Testis (tissue), 2 donors: ENCODE measurements at regions not wholly inside any gene's neighbourhood (a gene's known extent, or its start where the extent isn't known, plus 50 kb on each side); places are given as distances from the start of the nearest gene placed in this dataset.
"Not testable (repeated sequence)": the region's sequence is repeated elsewhere in the genome, so short reads cannot be mapped to it uniquely, and the experiment has no call there.

Source experiments
- DNase-seq: peaks from one replicate; pipeline ENCODE4 v3.0.0-alpha.2; 2019
- H3K27ac ChIP-seq, 2 donors: fragments of 200-600 bp; sonication (generic); one replicate each; pipeline ENCODE4 v1.5.1; 2019
- H3K27me3 ChIP-seq: fragments of 200-600 bp; sonication (generic); one replicate; pipeline ENCODE4 v1.5.1; 2019
- H3K36me3 ChIP-seq: fragments of 200-600 bp; sonication (generic); one replicate; pipeline ENCODE4 v1.5.1; 2017; ENCODE audit warnings: low read depth; ENCODE audit errors: missing control alignments
- H3K4me1 ChIP-seq: fragments of 200-600 bp; sonication (generic); one replicate; pipeline ENCODE4 v1.5.1; 2019
- H3K4me3 ChIP-seq, 2 donors: fragments of 200-600 bp; sonication (generic); one replicate each; pipeline ENCODE4 v1.5.1; 2017 to 2019
- H3K9me3 ChIP-seq: fragments of 200-600 bp; sonication (generic); one replicate; pipeline ENCODE4 v1.5.1; 2017
- POLR2A ChIP-seq: fragments of 450-650 bp; IDR thresholded peaks from one replicate; pipeline ENCODE4 v1.6.1; 2017; ENCODE audit warnings: antibody characterized with exemption, mild to moderate bottlenecking, moderate library complexity
- WGBS, 2 donors: methylation state at CpG; one replicate each; pipeline ENCODE4 v1.1.5; 2018; 5-methylcytosine and 5-hydroxymethylcytosine counted together
- intact Hi-C: fragments of 100-400 bp; cut with DNase I; formaldehyde crosslinking; loops from one replicate; pipeline ENCODE4 v1.15.1; 2023; ENCODE audit warnings: low total_unique reads
- TF ChIP-seq, protein P1 (sequence below), 3 experiments: fragments of 450-650 bp in 2 of 3; fragments of 200-600 bp in 1 of 3; sonication (generic) in 1 of 3; IDR thresholded peaks; one replicate each; pipeline ENCODE4 v1.5.1; 2016 to 2019; ENCODE audit warnings: antibody characterized with exemption in 3 of 3, mild to moderate bottlenecking in 2 of 3, moderate library complexity in 1 of 3

DNA sequence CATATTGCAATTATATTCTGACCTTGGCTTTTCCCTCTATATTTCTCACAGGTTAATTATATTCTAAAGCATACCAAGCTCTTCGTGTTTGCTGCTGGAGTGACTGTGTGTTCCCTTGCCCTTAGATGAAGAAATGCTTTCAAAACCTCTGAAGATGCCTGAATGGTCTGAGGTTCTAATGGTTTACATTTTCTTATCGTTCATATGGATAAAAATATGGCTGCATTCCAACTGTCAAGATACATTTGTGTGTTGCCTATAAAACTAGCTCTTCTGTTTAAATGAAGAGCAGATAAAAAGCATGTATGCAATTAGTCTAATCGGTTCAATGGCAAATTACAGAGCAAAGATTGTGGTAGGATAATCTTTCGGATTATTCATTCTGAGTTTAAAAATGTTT lies 68.4 kb upstream of the ANKRD10 start:
- DNase-seq, result no peak
- WGBS, 2 donors, result 54 to 67% methylated on average over 4 of the region's 4 CpGs
- TF ChIP-seq POLR2A, result no peak
- TF ChIP-seq, protein P1, sequence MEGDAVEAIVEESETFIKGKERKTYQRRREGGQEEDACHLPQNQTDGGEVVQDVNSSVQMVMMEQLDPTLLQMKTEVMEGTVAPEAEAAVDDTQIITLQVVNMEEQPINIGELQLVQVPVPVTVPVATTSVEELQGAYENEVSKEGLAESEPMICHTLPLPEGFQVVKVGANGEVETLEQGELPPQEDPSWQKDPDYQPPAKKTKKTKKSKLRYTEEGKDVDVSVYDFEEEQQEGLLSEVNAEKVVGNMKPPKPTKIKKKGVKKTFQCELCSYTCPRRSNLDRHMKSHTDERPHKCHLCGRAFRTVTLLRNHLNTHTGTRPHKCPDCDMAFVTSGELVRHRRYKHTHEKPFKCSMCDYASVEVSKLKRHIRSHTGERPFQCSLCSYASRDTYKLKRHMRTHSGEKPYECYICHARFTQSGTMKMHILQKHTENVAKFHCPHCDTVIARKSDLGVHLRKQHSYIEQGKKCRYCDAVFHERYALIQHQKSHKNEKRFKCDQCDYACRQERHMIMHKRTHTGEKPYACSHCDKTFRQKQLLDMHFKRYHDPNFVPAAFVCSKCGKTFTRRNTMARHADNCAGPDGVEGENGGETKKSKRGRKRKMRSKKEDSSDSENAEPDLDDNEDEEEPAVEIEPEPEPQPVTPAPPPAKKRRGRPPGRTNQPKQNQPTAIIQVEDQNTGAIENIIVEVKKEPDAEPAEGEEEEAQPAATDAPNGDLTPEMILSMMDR (IDR thresholded peaks at IDR 0.05), result no peak
- Histone ChIP-seq H3K27ac (no peak overlapping the region), H3K36me3 (no peaks in the 10 kb centered on the region), H3K27me3 (no peaks in the 10 kb centered on the region), H3K9me3 (no peaks in the 10 kb centered on the region), H3K4me3 (no peak overlapping the region), H3K4me1 (no peaks in the 10 kb centered on the region)
- intact Hi-C loops, result no loop called here

DNA sequence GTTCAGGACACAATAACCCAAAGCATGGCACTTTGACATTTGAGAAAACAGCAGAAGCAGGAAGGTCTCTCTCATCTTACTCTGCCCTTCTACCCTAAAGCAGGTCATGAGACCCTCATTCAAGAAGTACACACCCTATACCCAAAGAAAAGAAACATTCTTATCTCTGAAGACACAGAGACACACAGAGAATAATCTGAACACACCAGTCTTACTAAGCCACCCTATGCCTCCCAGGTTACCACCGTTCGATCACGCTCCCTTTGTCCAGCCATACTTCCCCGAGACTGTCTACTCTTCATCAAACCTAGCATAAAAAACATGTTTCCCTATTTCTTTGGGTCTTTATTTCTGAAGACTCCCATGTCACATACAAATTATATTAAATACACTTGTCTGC lies 66.5 kb upstream of the ANKRD10 start:
- Histone ChIP-seq H3K9me3 (no peaks in the 10 kb centered on the region), H3K27ac (no peak overlapping the region), H3K4me1 (no peaks in the 10 kb centered on the region), H3K36me3 (no peaks in the 10 kb centered on the region), H3K27me3 (no peaks in the 10 kb centered on the region), H3K4me3 (no peak overlapping the region)
- no peak for TF ChIP-seq POLR2A
- intact Hi-C loops, result no loop called here
- no peak for DNase-seq
- 90 to 95% methylated on average over 4 of the region's 4 CpGs for WGBS, 2 donors

DNA sequence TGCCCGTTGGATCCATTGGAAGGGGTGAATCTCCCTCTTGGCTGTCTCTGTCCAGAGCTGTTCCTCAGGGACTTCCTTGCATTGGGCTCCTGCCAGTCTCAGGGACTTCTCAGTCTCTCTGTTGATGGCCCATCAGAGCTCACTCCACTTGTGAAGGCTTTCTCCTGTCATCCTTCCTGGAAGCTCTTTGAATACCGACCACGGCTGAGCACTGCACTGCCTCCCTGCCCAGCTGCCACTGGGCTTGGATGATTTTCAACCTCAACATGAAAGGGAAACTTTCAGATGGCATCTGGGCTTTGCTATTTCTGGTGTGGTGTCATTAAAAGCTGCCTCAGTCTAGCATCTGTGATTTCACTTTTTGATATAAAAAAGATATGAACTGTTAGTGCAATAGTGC lies 66.1 kb upstream of the ANKRD10 start:
- no peak overlapping the region for H3K4me3 ChIP-seq
- intact Hi-C loops, result no loop called here
- H3K27ac ChIP-seq, result no peak overlapping the region
- no peaks in the 10 kb centered on the region for H3K4me1 ChIP-seq
- TF ChIP-seq, protein P1 (IDR thresholded peaks at IDR 0.05), result no peak
- TF ChIP-seq POLR2A, result no peak
- WGBS, 2 donors, result 88 to 91% methylated on average over 3 of the region's 3 CpGs
- H3K36me3 ChIP-seq, result no peaks in the 10 kb centered on the region
- no peaks in the 10 kb centered on the region for H3K9me3 ChIP-seq
- H3K27me3 ChIP-seq, result no peaks in the 10 kb centered on the region
- no peak for DNase-seq

DNA sequence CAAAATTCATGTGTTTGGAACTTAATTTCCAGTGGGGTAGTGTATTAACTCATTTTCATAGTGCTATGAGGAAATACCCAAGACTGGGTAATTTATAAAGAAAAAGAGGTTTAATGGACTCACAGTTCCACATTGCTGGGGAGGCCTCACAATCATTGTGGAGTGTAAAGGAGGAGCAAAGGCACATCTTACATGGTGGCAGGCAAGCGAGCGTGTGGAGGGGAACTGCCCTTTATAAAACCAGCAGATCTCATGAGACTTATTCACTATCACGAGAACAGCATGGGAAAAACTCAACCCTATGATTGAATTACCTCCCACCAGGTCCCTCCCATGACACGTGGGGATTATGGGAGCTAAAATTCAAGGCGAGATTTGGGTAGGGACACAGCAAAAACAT lies 64.3 kb upstream of the ANKRD10 start:
- DNase-seq, H3K4me3 ChIP-seq, H3K36me3 ChIP-seq, H3K27me3 ChIP-seq, H3K4me1 ChIP-seq, intact Hi-C loops, H3K9me3 ChIP-seq, H3K27ac ChIP-seq: not testable (repeated sequence)
- WGBS, 2 donors, result 92 to 94% methylated on average over 5 of the region's 5 CpGs

DNA sequence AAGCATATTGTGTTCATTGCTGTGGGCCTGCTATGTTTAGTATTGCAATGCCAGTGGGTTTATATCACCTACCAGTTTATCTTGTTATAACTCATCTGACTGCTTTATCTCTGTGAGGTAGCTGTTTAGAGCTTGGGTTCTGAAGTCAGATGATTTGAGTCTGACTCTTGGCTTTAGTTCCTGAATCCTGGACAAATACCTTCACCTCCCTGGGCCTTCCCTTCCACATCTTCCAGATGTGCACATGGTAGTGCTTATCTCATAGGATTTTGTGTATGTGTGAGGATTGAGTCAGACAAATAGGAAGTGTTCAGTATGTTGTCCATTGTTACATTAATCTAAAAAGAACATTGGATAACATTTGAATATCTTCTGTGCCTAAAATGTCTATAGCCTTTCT lies 63.5 kb upstream of the ANKRD10 start:
- TF ChIP-seq, protein P1 (IDR thresholded peaks at IDR 0.05), result no peak
- TF ChIP-seq POLR2A, result no peak
- intact Hi-C loops, result no loop called here

DNA sequence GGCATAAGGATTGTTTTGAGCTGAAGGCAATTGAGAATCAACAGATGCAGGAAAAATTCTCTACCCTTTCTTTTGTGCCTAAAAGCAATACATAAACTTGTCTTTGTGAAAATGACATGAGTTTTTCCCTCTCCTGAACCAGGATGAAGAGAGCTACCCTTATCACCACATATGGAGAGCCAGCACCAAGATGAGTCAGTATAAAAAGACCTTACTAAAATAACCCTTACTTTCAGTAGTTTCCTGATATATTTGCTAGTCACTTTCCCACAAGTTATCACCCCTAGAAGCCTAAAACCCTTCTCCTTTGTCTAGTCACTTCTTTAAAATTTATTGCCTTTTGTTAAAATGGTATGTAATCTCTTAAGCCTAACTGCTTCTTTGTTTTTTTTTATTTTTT lies 61.9 kb upstream of the ANKRD10 start:
- Histone ChIP-seq H3K36me3 (no peaks in the 10 kb centered on the region), H3K4me1 (no peaks in the 10 kb centered on the region), H3K27ac (no peak overlapping the region), H3K9me3 (no peaks in the 10 kb centered on the region), H3K4me3 (no peak overlapping the region), H3K27me3 (no peaks in the 10 kb centered on the region)
- DNase-seq, result no peak
- intact Hi-C loops, result no loop called here
- TF ChIP-seq, protein P1 (IDR thresholded peaks at IDR 0.05), result no peak
- TF ChIP-seq POLR2A, result no peak

More for the DNA sequence above, 63.5 kb upstream of the ANKRD10 start:
- Histone ChIP-seq H3K9me3 (no peaks in the 10 kb centered on the region), H3K27me3 (no peaks in the 10 kb centered on the region), H3K36me3 (no peaks in the 10 kb centered on the region), H3K4me1 (no peaks in the 10 kb centered on the region), H3K27ac (no peak overlapping the region), H3K4me3 (no peak overlapping the region)
- no peak for DNase-seq
